ENCODE measurements at regions not wholly inside any gene's neighbourhood (a gene's known extent, or its start where the extent isn't known, plus 50 kb on each side); places are given as distances from the start of the nearest gene placed in this dataset.
"Not testable (repeated sequence)": the region's sequence is repeated elsewhere in the genome, so short reads cannot be mapped to it uniquely, and the experiment has no call there.

GRCh38 chr1:2955652-2956051, 65.6 kb upstream of the ACTRT2 start:
- DNase-seq: no peak

- no peak for DNase-seq
These were observed 64.7 kb upstream of the ACTRT2 start for GRCh38 chr1:2956576-2956975.

GRCh38 chr1:2957329-2957728, 63.9 kb upstream of the ACTRT2 start:
- no peak for DNase-seq

- DNase-seq: not testable (repeated sequence)
These were observed 61.4 kb upstream of the ACTRT2 start for GRCh38 chr1:2959881-2960280.

- DNase-seq: no peak
These were observed 60.2 kb upstream of the ACTRT2 start for GRCh38 chr1:2961081-2961480.

GRCh38 chr1:2961661-2962060, 59.6 kb upstream of the ACTRT2 start:
- no peak for DNase-seq

GRCh38 chr1:2962061-2962460, 59.2 kb upstream of the ACTRT2 start:
- DNase-seq: no peak

GRCh38 chr1:2962541-2962940, 58.7 kb upstream of the ACTRT2 start:
- no peak for DNase-seq

GRCh38 chr1:2962946-2963345, 58.3 kb upstream of the ACTRT2 start:
- no peak for DNase-seq

GRCh38 chr1:2965676-2966075, 55.6 kb upstream of the ACTRT2 start:
- DNase-seq: no peak

GRCh38 chr1:2966449-2967328, 54.6 kb upstream of the ACTRT2 start:
- no peak for DNase-seq

- DNase-seq: no peak
These were observed 53.9 kb upstream of the ACTRT2 start for GRCh38 chr1:2967329-2967725.

GRCh38 chr1:2967881-2968280, 53.4 kb upstream of the ACTRT2 start:
- no peak for DNase-seq

- no peak for DNase-seq
These were observed 52.8 kb upstream of the ACTRT2 start for GRCh38 chr1:2968471-2968881.

- DNase-seq: no peak
These were observed 52.0 kb upstream of the ACTRT2 start for GRCh38 chr1:2969011-2969844.

GRCh38 chr1:2969845-2970291, 51.4 kb upstream of the ACTRT2 start:
- DNase-seq: no peak

GRCh38 chr1:2970311-2971071, 50.8 kb upstream of the ACTRT2 start:
- no peak for DNase-seq

- DNase-seq: no peak
These were observed 50.2 kb upstream of the ACTRT2 start for GRCh38 chr1:2971101-2971501.

All from NCI-H1092 treated with DMSO at 0.1 percent for 48 hours (cell line).